HG03469 (cell line): ENCODE measurements at regions not wholly inside any gene's neighbourhood (a gene's known extent, or its start where the extent isn't known, plus 50 kb on each side); places are given as distances from the start of the nearest gene placed in this dataset.

Experiments used
- ATAC-seq: cut with Tn5 transposase; IDR thresholded peaks from one replicate; pipeline ENCODE4 v1.9.1; 2021; ENCODE audit warnings: mild to moderate bottlenecking, moderate library complexity, moderate number of reproducible peaks; ENCODE audit not compliant: unreplicated experiment

- ATAC-seq: no peak
These were observed 374.1 kb upstream of the IRX4 start for GRCh38 chr5:2256691-2257280.

GRCh38 chr5:2255915-2256690, 373.4 kb upstream of the IRX4 start:
- no peak for ATAC-seq

GRCh38 chr5:2254880-2255750, 372.4 kb upstream of the IRX4 start:
- no peak for ATAC-seq

- no peak for ATAC-seq
These were observed 371.7 kb upstream of the IRX4 start for GRCh38 chr5:2254406-2254805.

GRCh38 chr5:2253040-2253975, 370.6 kb upstream of the IRX4 start:
- ATAC-seq: no peak

GRCh38 chr5:2251751-2252150, 369.0 kb upstream of the IRX4 start:
- ATAC-seq: no peak

- no peak for ATAC-seq
These were observed 368.6 kb upstream of the IRX4 start for GRCh38 chr5:2251298-2251697.

- no peak for ATAC-seq
These were observed 367.7 kb upstream of the IRX4 start for GRCh38 chr5:2250365-2250950.

- no peak for ATAC-seq
These were observed 366.7 kb upstream of the IRX4 start for GRCh38 chr5:2249442-2249841.

- no peak for ATAC-seq
These were observed 366.3 kb upstream of the IRX4 start for GRCh38 chr5:2249026-2249425.

- ATAC-seq: no peak
These were observed 359.8 kb upstream of the IRX4 start for GRCh38 chr5:2242539-2242938.

GRCh38 chr5:2241842-2242241, 359.1 kb upstream of the IRX4 start:
- ATAC-seq: no peak

GRCh38 chr5:2240118-2240904, 357.6 kb upstream of the IRX4 start:
- ATAC-seq: no peak

- ATAC-seq: no peak
These were observed 356.6 kb upstream of the IRX4 start for GRCh38 chr5:2239201-2239910.

GRCh38 chr5:2238732-2239131, 356.0 kb upstream of the IRX4 start:
- no peak for ATAC-seq

- ATAC-seq: no peak
These were observed 344.7 kb upstream of the IRX4 start for GRCh38 chr5:2227433-2227832.

- ATAC-seq: no peak
These were observed 342.0 kb upstream of the IRX4 start for GRCh38 chr5:2224689-2225088.

GRCh38 chr5:2223303-2223702, 340.6 kb upstream of the IRX4 start:
- ATAC-seq: no peak
